ENCODE measurements at regions not wholly inside any gene's neighbourhood (a gene's known extent, or its start where the extent isn't known, plus 50 kb on each side); places are given as distances from the start of the nearest gene placed in this dataset.

- Histone ChIP-seq H3K9ac (ENCODE audit: low read length) (no peak overlapping the region), H3K27me3 (ENCODE audit: low read length) (no peaks in the 10 kb centered on the region)
Measured at GRCh38 chr5:176727528-176727900, 80.2 kb downstream of the TSPAN17 start.

GRCh38 chr5:176727983-176728675 is 80.8 kb downstream of the TSPAN17 start:
- Histone ChIP-seq H3K27ac (ENCODE audit: low read depth, low read length) (no peak overlapping the region), H3K79me2 (ENCODE audit: insufficient read depth, low read length) (no peaks in the 10 kb centered on the region), H3K36me3 (ENCODE audit: low read length) (no peaks in the 10 kb centered on the region), H3K9me3 (ENCODE audit: insufficient read depth, low read length) (no peaks in the 10 kb centered on the region), H3F3A (ENCODE audit: insufficient read depth) (no peaks in the 10 kb centered on the region), H4K20me1 (ENCODE audit: low read depth, low read length) (no peaks in the 10 kb centered on the region), H3K9me2 (replicated peaks; ENCODE audit: insufficient read depth, low read length) (no peaks in the 10 kb centered on the region), H3K4me3 (ENCODE audit: insufficient read depth, low read length, poor library complexity, severe bottlenecking) (no peak overlapping the region), H3K4me2 (ENCODE audit: low read depth, low read length, poor library complexity, severe bottlenecking) (no peak overlapping the region), H2AFZ (ENCODE audit: low read depth, low read length, severe bottlenecking) (no peak overlapping the region), H3K27me3 (ENCODE audit: low read length) (no peaks in the 10 kb centered on the region), H3K9ac (ENCODE audit: low read length) (no peak overlapping the region)
- TF ChIP-seq EZH2phosphoT487 (conservative IDR thresholded peaks at IDR 0.05; ENCODE audit: low read length) (no peak), CTCF (IDR thresholded peaks at IDR 0.05; ENCODE audit: insufficient read depth, low read length, poor library complexity, severe bottlenecking) (no peak)

More at GRCh38 chr5:176727528-176727900, 80.2 kb downstream of the TSPAN17 start:
- Histone ChIP-seq H3K9me3 (ENCODE audit: insufficient read depth, low read length) (no peaks in the 10 kb centered on the region), H3K4me2 (ENCODE audit: low read depth, low read length, poor library complexity, severe bottlenecking) (no peak overlapping the region), H2AFZ (ENCODE audit: low read depth, low read length, severe bottlenecking) (no peak overlapping the region), H3F3A (ENCODE audit: insufficient read depth) (no peaks in the 10 kb centered on the region), H3K27ac (ENCODE audit: low read depth, low read length) (no peak overlapping the region), H3K9me2 (replicated peaks; ENCODE audit: insufficient read depth, low read length) (no peaks in the 10 kb centered on the region), H4K20me1 (ENCODE audit: low read depth, low read length) (no peaks in the 10 kb centered on the region), H3K36me3 (ENCODE audit: low read length) (no peaks in the 10 kb centered on the region), H3K79me2 (ENCODE audit: insufficient read depth, low read length) (no peaks in the 10 kb centered on the region), H3K4me3 (ENCODE audit: insufficient read depth, low read length, poor library complexity, severe bottlenecking) (no peak overlapping the region)
- TF ChIP-seq CTCF (IDR thresholded peaks at IDR 0.05; ENCODE audit: insufficient read depth, low read length, poor library complexity, severe bottlenecking) (no peak), EZH2phosphoT487 (conservative IDR thresholded peaks at IDR 0.05; ENCODE audit: low read length) (no peak)

GRCh38 chr5:176728831-176729251 is 81.5 kb upstream of the UNC5A start:
- Histone ChIP-seq H3F3A (ENCODE audit: insufficient read depth) (no peaks in the 10 kb centered on the region), H3K9me2 (replicated peaks; ENCODE audit: insufficient read depth, low read length) (no peaks in the 10 kb centered on the region), H3K4me2 (ENCODE audit: low read depth, low read length, poor library complexity, severe bottlenecking) (no peak overlapping the region), H2AFZ (ENCODE audit: low read depth, low read length, severe bottlenecking) (no peak overlapping the region), H3K79me2 (ENCODE audit: insufficient read depth, low read length) (no peaks in the 10 kb centered on the region), H3K4me3 (ENCODE audit: insufficient read depth, low read length, poor library complexity, severe bottlenecking) (no peak overlapping the region), H3K27ac (ENCODE audit: low read depth, low read length) (no peak overlapping the region), H3K9ac (ENCODE audit: low read length) (no peak overlapping the region), H4K20me1 (ENCODE audit: low read depth, low read length) (no peaks in the 10 kb centered on the region), H3K36me3 (ENCODE audit: low read length) (no peaks in the 10 kb centered on the region), H3K27me3 (ENCODE audit: low read length) (no peaks in the 10 kb centered on the region), H3K9me3 (ENCODE audit: insufficient read depth, low read length) (no peaks in the 10 kb centered on the region)
- no peak for TF ChIP-seq CTCF (IDR thresholded peaks at IDR 0.05; ENCODE audit: insufficient read depth, low read length, poor library complexity, severe bottlenecking)
- no peak for TF ChIP-seq EZH2phosphoT487 (conservative IDR thresholded peaks at IDR 0.05; ENCODE audit: low read length)
